ENCODE measurements at regions not wholly inside any gene's neighbourhood (a gene's known extent, or its start where the extent isn't known, plus 50 kb on each side); places are given as distances from the start of the nearest gene placed in this dataset.

DNA sequence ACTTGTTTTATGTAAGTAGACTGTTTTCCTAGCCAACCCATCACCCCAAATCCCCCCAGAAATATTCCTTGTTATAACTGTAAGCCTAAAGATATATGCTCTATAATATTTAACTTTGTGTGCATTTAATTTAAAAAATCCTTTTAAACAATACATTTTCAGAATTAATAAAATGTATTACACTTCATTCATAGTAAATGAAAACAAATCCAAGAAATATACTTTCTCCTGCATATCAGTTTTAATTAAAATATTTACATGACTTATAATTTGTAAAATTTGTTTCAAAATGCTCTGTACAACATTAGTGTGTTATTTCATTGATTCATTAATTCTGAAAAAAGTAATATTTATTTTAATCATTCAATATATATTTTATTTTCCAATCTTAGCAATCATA is 669.1 kb upstream of the PCDH20 start:
- TF ChIP-seq POLR2A (IDR thresholded peaks at IDR 0.05) (no peak), POLR2AphosphoS5 (IDR thresholded peaks at IDR 0.05) (no peak)

Data from suprapubic skin (tissue), 4 donors.